DOHH2 (cell line): ENCODE measurements at regions not wholly inside any gene's neighbourhood (a gene's known extent, or its start where the extent isn't known, plus 50 kb on each side); places are given as distances from the start of the nearest gene placed in this dataset.

Experiments used
- H3F3A ChIP-seq: fragments of 200-600 bp; sonication (generic), shearing (Covaris generic); 2 replicates; pipeline ENCODE4 v1.6.0; 2016; ENCODE audit warnings: antibody characterized with exemption, mild to moderate bottlenecking; ENCODE audit not compliant: control insufficient read depth, insufficient read depth
- H3K27ac ChIP-seq: fragments of 200-600 bp; sonication (generic); 2 replicates; pipeline ENCODE4 v1.5.1; 2014; ENCODE audit warnings: low read depth, mild to moderate bottlenecking, low read length, moderate library complexity
- H3K27me3 ChIP-seq: fragments of 200-600 bp; sonication (generic); 2 replicates; pipeline ENCODE4 v1.6.1; 2014; ENCODE audit warnings: mild to moderate bottlenecking, low read length, mixed read lengths; ENCODE audit not compliant: control insufficient read depth
- H3K36me3 ChIP-seq: fragments of 200-600 bp; sonication (generic); 2 replicates; pipeline ENCODE4 v1.6.1; 2014; ENCODE audit warnings: mild to moderate bottlenecking, low read length, moderate library complexity, mixed read lengths; ENCODE audit not compliant: control insufficient read depth
- H3K4me1 ChIP-seq: fragments of 200-600 bp; sonication (generic); 2 replicates; pipeline ENCODE4 v1.6.1; 2014; ENCODE audit warnings: mild to moderate bottlenecking, low read length, mixed read lengths; ENCODE audit not compliant: control insufficient read depth
- H3K4me2 ChIP-seq: fragments of 200-600 bp; sonication (generic); 2 replicates; pipeline ENCODE4 v1.6.0; 2014; ENCODE audit warnings: mild to moderate bottlenecking, low read length, moderate library complexity
- H3K4me3 ChIP-seq: fragments of 200-600 bp; sonication (generic); 2 replicates; pipeline ENCODE4 v1.5.1; 2014; ENCODE audit warnings: mild to moderate bottlenecking, low read length, mixed read lengths
- H3K79me2 ChIP-seq: fragments of 200-600 bp; sonication (generic); 2 replicates; pipeline ENCODE4 v1.6.1; 2014; ENCODE audit warnings: mild to moderate bottlenecking, low read length, mixed read lengths; ENCODE audit not compliant: control insufficient read depth
- H3K9me2 ChIP-seq: fragments of 200-600 bp; sonication (generic); replicated peaks from 2 replicates; pipeline ENCODE4 v1.6.1; 2014; ENCODE audit warnings: mild to moderate bottlenecking, low read length, mixed read lengths; ENCODE audit not compliant: control insufficient read depth
- H3K9me3 ChIP-seq: fragments of 200-600 bp; sonication (generic); 2 replicates; pipeline ENCODE4 v1.6.1; 2014; ENCODE audit warnings: antibody characterized with exemption, low read length, mixed read lengths; ENCODE audit not compliant: control insufficient read depth, insufficient read depth
- H4K20me1 ChIP-seq: fragments of 200-600 bp; sonication (generic); 2 replicates; pipeline ENCODE4 v1.6.0; 2014; ENCODE audit warnings: low read depth, mild to moderate bottlenecking, antibody characterized with exemption, low read length, moderate library complexity; ENCODE audit not compliant: control insufficient read depth, insufficient read depth
- CTCF ChIP-seq: fragments of 200-600 bp; sonication (generic); IDR thresholded peaks from one replicate; pipeline ENCODE4 v1.5.1; 2014; ENCODE audit warnings: antibody characterized with exemption, mild to moderate bottlenecking, low read depth, low read length; ENCODE audit not compliant: poor library complexity, severe bottlenecking
- EZH2phosphoT487 ChIP-seq: fragments of 200-600 bp; sonication (generic); IDR thresholded peaks from 2 replicates; pipeline ENCODE4 v1.6.1; 2017; ENCODE audit warnings: borderline replicate concordance, mild to moderate bottlenecking, antibody characterized with exemption, low read length, moderate library complexity, mixed read lengths

- Histone ChIP-seq H3K4me3 (no peak overlapping the region), H4K20me1 (no peaks in the 10 kb centered on the region)
Observed at GRCh38 chr11:70650075-70650909, 252.0 kb downstream of the CTTN start.

GRCh38 chr11:70651031-70651430 is 252.7 kb downstream of the CTTN start:
- no peaks in the 10 kb centered on the region for H4K20me1 ChIP-seq
- TF ChIP-seq CTCF (no peak), EZH2phosphoT487 (no peak)
- H3K79me2 ChIP-seq: no peaks in the 10 kb centered on the region
- H3K27me3 ChIP-seq: no peaks in the 10 kb centered on the region
- no peaks in the 10 kb centered on the region for H3K4me1 ChIP-seq
- H3K4me3 ChIP-seq: no peak overlapping the region
- no peaks in the 10 kb centered on the region for H3K9me3 ChIP-seq
- H3K36me3 ChIP-seq: no peaks in the 10 kb centered on the region
- H3K4me2 ChIP-seq: no peak overlapping the region
- H3K27ac ChIP-seq: no peak overlapping the region
- H3F3A ChIP-seq: no peaks in the 10 kb centered on the region
- no peaks in the 10 kb centered on the region for H3K9me2 ChIP-seq

More at GRCh38 chr11:70650075-70650909, 252.0 kb downstream of the CTTN start:
- Histone ChIP-seq H3K4me1 (no peaks in the 10 kb centered on the region), H3F3A (no peaks in the 10 kb centered on the region), H3K27ac (no peak overlapping the region), H3K79me2 (no peaks in the 10 kb centered on the region), H3K27me3 (no peaks in the 10 kb centered on the region), H3K9me2 (no peaks in the 10 kb centered on the region), H3K4me2 (no peak overlapping the region), H3K36me3 (no peaks in the 10 kb centered on the region), H3K9me3 (no peaks in the 10 kb centered on the region)
- TF ChIP-seq EZH2phosphoT487 (no peak), CTCF (no peak)

GRCh38 chr11:70654016-70654415 is 255.7 kb downstream of the CTTN start:
- Histone ChIP-seq H3K9me3 (no peaks in the 10 kb centered on the region), H3K79me2 (no peaks in the 10 kb centered on the region), H3K9me2 (no peaks in the 10 kb centered on the region), H3K36me3 (no peaks in the 10 kb centered on the region), H4K20me1 (no peaks in the 10 kb centered on the region), H3K27me3 (no peaks in the 10 kb centered on the region), H3K4me1 (no peaks in the 10 kb centered on the region), H3F3A (no peaks in the 10 kb centered on the region), H3K4me3 (no peak overlapping the region), H3K27ac (no peak overlapping the region), H3K4me2 (no peak overlapping the region)
- no peak for TF ChIP-seq CTCF
- TF ChIP-seq EZH2phosphoT487: no peak
